ENCODE measurements at regions not wholly inside any gene's neighbourhood (a gene's known extent, or its start where the extent isn't known, plus 50 kb on each side); places are given as distances from the start of the nearest gene placed in this dataset.

DNA sequence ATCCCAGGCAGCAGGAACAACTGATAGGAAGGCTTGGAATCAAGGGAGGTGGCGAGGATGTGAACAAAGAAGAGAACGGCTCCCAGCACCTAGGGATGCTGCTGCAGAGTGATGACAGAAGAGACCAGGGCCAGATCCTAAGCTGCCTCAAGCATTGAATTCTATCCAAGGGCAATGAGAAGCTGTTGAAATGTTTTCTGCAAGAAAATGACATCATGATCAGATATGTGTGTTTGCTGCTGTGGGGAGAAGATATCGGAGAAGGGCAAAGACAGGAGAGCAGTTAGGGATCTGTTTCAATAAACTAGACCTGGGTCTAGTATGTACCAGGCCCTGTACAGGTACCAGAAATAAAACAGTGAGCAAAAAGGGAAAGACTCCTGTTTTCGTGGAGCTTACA is 194.7 kb upstream of the RAB4A start:
- peaks cover 5% of the 10 kb centered on the region for H3K4me1 Mint-ChIP-seq
- intact Hi-C loops (cut with micrococcal nuclease), result no loop called here
- no peak overlapping the region for H3K4me3 Mint-ChIP-seq
- no peak for DNase-seq
- peaks cover 4% of the 10 kb centered on the region for H3K9me3 Mint-ChIP-seq
- peaks cover 9% of the 10 kb centered on the region for H3K27me3 Mint-ChIP-seq
- no peak overlapping the region for H3K27ac Mint-ChIP-seq
- no peaks in the 10 kb centered on the region for H3K36me3 Mint-ChIP-seq (ENCODE audit: low read depth)

DNA sequence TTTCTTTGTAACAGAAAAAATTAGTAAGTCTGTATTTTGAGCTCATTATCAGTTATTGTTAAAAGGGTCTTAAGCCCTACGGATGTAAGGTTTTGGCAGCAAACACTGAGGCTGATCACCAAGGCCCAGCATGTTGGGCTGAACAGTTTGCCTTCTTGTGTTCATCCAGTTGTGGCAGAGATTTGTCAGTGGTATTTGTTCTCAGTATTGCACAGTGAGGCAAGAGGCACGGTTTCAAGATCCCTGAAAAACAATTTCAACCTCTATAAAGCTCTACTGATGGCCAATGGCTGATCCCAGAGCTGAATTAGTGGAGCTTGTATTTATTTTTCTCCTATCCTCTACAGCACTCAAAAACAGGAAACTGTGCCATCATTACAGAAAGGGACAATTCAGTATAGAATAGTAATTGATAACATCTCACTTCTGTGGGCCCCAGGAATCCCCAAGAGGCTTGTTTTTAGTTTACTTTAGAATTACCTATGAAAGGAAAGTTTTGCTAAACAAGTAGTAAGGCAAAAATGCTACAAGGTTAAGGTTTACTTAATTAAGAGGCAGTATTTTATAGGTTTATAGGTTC is 191.8 kb upstream of the RAB4A start:
- peaks cover 17% of the 10 kb centered on the region for H3K27me3 Mint-ChIP-seq

DNA sequence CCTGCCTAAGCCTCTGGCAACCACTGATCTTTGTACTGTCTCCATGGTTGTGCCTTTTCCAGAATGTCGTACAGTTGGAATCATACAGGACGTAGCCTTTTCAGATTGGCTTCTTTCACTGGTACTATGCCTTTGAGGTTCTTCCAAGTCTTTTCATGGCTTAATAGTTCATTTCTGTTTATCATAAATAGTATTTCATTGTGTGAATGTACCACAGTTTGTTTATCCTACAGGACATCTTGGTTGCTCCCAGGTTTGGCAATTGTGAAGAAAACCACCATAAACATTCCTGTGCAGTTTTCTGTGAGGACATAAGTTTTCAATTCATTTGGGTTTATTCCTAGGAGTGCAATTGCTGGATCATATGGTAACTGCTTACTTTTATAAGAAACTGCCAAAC is 190.6 kb upstream of the RAB4A start:
- H3K4me1 Mint-ChIP-seq, result peaks cover 5% of the 10 kb centered on the region
- peaks cover 24% of the 10 kb centered on the region for H3K27me3 Mint-ChIP-seq
- intact Hi-C loops (cut with micrococcal nuclease), result no loop called here
- no peaks in the 10 kb centered on the region for H3K36me3 Mint-ChIP-seq (ENCODE audit: low read depth)
- H3K27ac Mint-ChIP-seq, result no peak overlapping the region
- H3K4me3 Mint-ChIP-seq, result no peak overlapping the region
- peaks cover 23% of the 10 kb centered on the region for H3K9me3 Mint-ChIP-seq
- no peak for DNase-seq

More for the DNA sequence above, 191.8 kb upstream of the RAB4A start:
- H3K4me3 Mint-ChIP-seq, result no peak overlapping the region
- no peak overlapping the region for H3K27ac Mint-ChIP-seq
- no peak for DNase-seq
- intact Hi-C loops (cut with micrococcal nuclease), result no loop called here
- peaks cover 5% of the 10 kb centered on the region for H3K4me1 Mint-ChIP-seq
- H3K9me3 Mint-ChIP-seq, result peaks cover 23% of the 10 kb centered on the region
- H3K36me3 Mint-ChIP-seq (ENCODE audit: low read depth), result no peaks in the 10 kb centered on the region

DNA sequence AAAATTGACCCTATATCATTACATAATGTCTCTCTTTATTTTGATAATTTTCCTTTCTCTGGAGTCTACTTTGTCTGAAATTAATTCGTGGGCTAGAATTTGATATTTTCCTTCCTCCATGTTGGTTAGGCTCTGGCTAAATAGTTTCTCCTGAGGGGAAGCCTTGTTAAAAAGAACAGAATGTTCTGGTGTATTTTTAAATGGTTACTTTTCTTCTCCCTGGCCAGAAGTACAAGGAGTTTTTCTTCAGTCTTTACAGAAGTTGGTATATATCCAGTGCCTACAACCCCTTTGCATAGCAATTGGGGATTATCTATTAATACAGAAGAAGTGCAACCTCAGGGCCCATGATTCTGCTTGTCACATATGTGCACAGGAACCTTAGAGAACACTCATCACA is 185.6 kb upstream of the RAB4A start:
- Mint-ChIP-seq H3K4me3 (no peak overlapping the region), H3K27me3 (peaks cover 30% of the 10 kb centered on the region), H3K27ac (no peak overlapping the region), H3K36me3 (ENCODE audit: low read depth) (no peaks in the 10 kb centered on the region), H3K4me1 (no peaks in the 10 kb centered on the region), H3K9me3 (peaks cover 23% of the 10 kb centered on the region)
- no peak for DNase-seq
- intact Hi-C loops (cut with micrococcal nuclease), result no loop called here

GRCh38 chr1:229086091-229086490 is 184.8 kb upstream of the RAB4A start:
- no peak overlapping the region for H3K4me3 Mint-ChIP-seq
- H3K27ac Mint-ChIP-seq, result no peak overlapping the region
- intact Hi-C loops (cut with micrococcal nuclease), result no loop called here
- no peaks in the 10 kb centered on the region for H3K4me1 Mint-ChIP-seq
- DNase-seq, result no peak
- no peaks in the 10 kb centered on the region for H3K36me3 Mint-ChIP-seq (ENCODE audit: low read depth)
- peaks cover 27% of the 10 kb centered on the region for H3K27me3 Mint-ChIP-seq
- H3K9me3 Mint-ChIP-seq, result peaks cover 20% of the 10 kb centered on the region

DNA sequence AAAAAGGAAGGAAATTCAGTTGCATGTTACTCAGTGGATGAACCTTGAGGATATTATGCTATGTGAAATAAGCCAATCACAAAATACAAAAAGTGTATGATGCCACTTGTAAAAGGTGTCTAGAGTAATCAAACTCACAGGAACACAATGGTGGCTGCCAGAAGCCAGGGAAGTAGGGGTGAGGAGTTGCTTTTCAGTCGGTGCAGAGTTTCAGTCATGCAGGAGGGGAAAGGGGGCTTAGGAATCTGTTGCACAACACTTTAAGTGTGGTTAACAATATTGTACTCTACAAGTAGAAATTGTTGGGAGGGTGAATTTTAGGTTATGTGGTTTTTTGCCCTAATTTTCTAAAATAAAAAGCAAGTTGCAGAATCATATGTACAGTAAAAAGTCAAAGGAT is 184.2 kb upstream of the RAB4A start:
- Mint-ChIP-seq H3K27ac (no peak overlapping the region), H3K9me3 (peaks cover 17% of the 10 kb centered on the region), H3K4me1 (no peaks in the 10 kb centered on the region), H3K4me3 (no peak overlapping the region), H3K27me3 (peaks cover 24% of the 10 kb centered on the region), H3K36me3 (ENCODE audit: low read depth) (no peaks in the 10 kb centered on the region)
- intact Hi-C loops (cut with micrococcal nuclease), result no loop called here
- no peak for DNase-seq

DNA sequence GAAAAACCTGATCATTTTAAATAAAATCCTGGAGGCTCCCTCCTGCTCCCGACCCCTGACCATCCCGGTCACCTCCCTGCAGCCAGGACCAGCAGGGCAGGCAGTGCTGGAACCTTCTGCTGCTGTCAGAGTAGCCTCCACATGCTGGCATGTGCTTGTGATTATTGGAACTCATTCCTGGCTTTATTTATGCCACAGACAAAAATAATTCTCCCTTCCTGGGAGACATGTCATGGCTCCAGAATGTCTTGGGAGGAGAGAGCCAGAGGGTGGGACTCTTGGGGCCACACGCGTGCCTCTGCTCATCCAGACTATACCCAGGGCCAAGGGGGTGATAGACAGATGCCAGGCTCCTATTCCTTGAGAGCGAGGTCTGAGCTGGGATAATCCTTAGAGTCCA is 183.6 kb upstream of the RAB4A start:
- intact Hi-C loops (cut with micrococcal nuclease), result no loop called here
- Mint-ChIP-seq H3K4me1 (no peaks in the 10 kb centered on the region), H3K27me3 (peaks cover 22% of the 10 kb centered on the region), H3K9me3 (peaks cover 10% of the 10 kb centered on the region), H3K27ac (no peak overlapping the region), H3K4me3 (no peak overlapping the region), H3K36me3 (ENCODE audit: low read depth) (no peaks in the 10 kb centered on the region)
- DNase-seq, result no peak

DNA sequence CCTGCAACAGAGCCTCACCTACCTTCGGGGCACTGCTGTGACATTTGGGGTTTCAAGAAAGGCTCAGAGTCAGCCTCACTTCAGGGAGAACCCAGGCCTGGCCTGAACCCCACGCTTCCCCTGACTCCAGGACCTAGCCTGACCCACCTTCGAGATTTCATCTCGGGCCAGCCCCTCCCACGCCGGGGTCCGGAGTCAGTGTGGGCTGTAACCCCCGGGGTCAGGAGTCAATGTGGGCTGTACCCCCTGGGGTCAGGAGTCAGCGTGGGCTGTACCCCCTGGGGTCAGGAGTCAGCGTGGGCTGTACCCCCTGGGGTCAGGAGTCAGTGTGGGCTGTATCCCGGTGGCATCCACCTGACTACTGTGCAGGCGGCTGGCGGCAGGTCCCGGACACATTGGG is 183.0 kb upstream of the RAB4A start:
- DNase-seq, result no peak
- peaks cover 5% of the 10 kb centered on the region for H3K9me3 Mint-ChIP-seq
- no peak overlapping the region for H3K27ac Mint-ChIP-seq
- H3K4me1 Mint-ChIP-seq, result peaks cover 4% of the 10 kb centered on the region
- no peak overlapping the region for H3K4me3 Mint-ChIP-seq
- intact Hi-C loops (cut with micrococcal nuclease), result no loop called here
- peaks cover 21% of the 10 kb centered on the region for H3K27me3 Mint-ChIP-seq
- no peaks in the 10 kb centered on the region for H3K36me3 Mint-ChIP-seq (ENCODE audit: low read depth)

DNA sequence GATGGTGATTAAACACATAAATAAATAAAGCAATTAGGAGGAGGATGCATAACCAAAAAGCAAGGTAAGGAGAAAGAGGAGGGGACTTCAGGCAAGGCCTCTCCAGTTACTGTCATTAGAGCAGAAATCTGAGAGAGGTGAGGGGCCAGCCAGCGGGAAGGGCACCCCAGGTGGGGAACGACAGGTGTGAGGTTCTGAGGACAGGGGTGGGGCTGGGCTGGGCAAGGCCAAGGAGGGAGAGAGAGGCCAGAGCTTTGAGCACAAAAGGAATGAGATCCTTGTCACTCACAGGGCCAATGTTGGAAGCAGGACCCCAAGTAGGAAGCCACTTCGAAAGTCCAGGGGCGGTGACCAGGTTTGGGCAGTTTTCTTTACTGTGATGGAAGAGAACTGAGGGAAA is 182.2 kb upstream of the RAB4A start:
- DNase-seq, result no peak
- Mint-ChIP-seq H3K4me3 (no peak overlapping the region), H3K4me1 (peaks cover 6% of the 10 kb centered on the region), H3K9me3 (peaks cover 3% of the 10 kb centered on the region), H3K27ac (no peak overlapping the region), H3K36me3 (ENCODE audit: low read depth) (no peaks in the 10 kb centered on the region), H3K27me3 (peaks cover 21% of the 10 kb centered on the region)
- intact Hi-C loops (cut with micrococcal nuclease), result no loop called here

DNA sequence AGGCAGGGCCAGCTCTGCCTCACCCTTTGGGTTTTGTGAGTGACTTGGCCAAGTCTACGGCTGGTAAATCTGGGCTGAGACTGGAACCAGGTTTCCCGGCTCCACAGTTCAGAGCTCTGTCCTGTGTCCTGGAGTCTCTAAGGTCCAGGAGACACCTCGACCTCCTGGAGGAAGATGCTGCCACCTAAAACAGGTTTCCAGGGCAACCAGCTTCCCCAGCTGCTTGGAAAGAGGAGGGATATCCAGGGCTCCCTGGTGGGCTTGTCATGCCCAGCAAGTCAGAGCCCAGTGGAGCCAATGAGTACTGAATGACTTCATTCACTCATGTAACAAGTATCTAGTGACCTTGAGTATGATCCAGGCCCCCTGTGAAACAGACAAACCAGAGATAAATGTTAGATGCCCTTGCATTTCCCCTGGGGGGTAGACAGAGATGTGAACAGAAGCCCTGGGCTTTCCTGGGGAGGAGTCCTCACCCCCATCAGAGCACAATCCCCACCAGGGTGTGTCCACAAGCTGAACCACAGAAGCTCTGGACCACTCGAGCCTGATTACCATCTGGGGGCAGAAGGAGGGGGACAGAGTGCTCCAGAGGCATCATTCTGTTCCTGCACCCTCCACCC is 181.2 kb upstream of the RAB4A start:
- no peaks in the 10 kb centered on the region for H3K36me3 Mint-ChIP-seq (ENCODE audit: low read depth)
- no peak overlapping the region for H3K27ac Mint-ChIP-seq
- peaks cover 6% of the 10 kb centered on the region for H3K4me1 Mint-ChIP-seq
- no peaks in the 10 kb centered on the region for H3K9me3 Mint-ChIP-seq
- intact Hi-C loops (cut with micrococcal nuclease), result no loop called here
- H3K27me3 Mint-ChIP-seq, result peaks cover 18% of the 10 kb centered on the region
- DNase-seq, result no peak
- no peak overlapping the region for H3K4me3 Mint-ChIP-seq

GRCh38 chr1:229091721-229092136 is 179.2 kb upstream of the RAB4A start:
- intact Hi-C loops (cut with micrococcal nuclease), result no loop called here
- no peak overlapping the region for H3K4me3 Mint-ChIP-seq
- DNase-seq, result no peak
- no peak overlapping the region for H3K27ac Mint-ChIP-seq
- no peaks in the 10 kb centered on the region for H3K36me3 Mint-ChIP-seq (ENCODE audit: low read depth)
- peaks cover 6% of the 10 kb centered on the region for H3K4me1 Mint-ChIP-seq
- no peaks in the 10 kb centered on the region for H3K9me3 Mint-ChIP-seq
- H3K27me3 Mint-ChIP-seq, result peaks cover 8% of the 10 kb centered on the region

- no peak overlapping the region for H3K4me3 Mint-ChIP-seq
- H3K4me1 Mint-ChIP-seq, result peaks cover 6% of the 10 kb centered on the region
Measured at GRCh38 chr1:229092377-229093237, 178.3 kb upstream of the RAB4A start.

DNA sequence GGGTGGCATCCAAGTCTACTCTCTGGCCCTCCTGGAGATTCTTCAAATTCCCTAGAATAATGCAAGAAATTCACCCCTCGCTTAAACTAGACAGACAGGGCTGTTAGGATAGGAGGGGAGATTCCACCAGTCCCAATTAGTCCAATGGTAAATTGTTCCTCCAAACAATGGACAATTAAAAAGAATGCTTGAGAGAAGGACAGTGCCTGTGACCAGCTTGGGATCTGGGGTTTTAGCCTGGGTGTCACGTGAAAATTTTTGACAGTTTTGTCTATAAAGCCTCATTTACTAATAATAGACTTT is 177.7 kb upstream of the RAB4A start:
- no peak overlapping the region for H3K27ac Mint-ChIP-seq
- no peak overlapping the region for H3K4me3 Mint-ChIP-seq
- intact Hi-C loops (cut with micrococcal nuclease), result no loop called here
- H3K36me3 Mint-ChIP-seq (ENCODE audit: low read depth), result no peaks in the 10 kb centered on the region
- H3K4me1 Mint-ChIP-seq, result peaks cover 6% of the 10 kb centered on the region
- H3K9me3 Mint-ChIP-seq, result no peaks in the 10 kb centered on the region
- DNase-seq, result no peak
- H3K27me3 Mint-ChIP-seq, result peaks cover 8% of the 10 kb centered on the region

More at GRCh38 chr1:229092377-229093237, 178.3 kb upstream of the RAB4A start:
- no peak for DNase-seq
- H3K27ac Mint-ChIP-seq, result no peak overlapping the region
- H3K27me3 Mint-ChIP-seq, result peaks cover 8% of the 10 kb centered on the region
- H3K36me3 Mint-ChIP-seq (ENCODE audit: low read depth), result no peaks in the 10 kb centered on the region
- intact Hi-C loops (cut with micrococcal nuclease), result no loop called here
- H3K9me3 Mint-ChIP-seq, result no peaks in the 10 kb centered on the region

GRCh38 chr1:229093609-229094336 is 177.1 kb upstream of the RAB4A start:
- H3K27me3 Mint-ChIP-seq, result peaks cover 8% of the 10 kb centered on the region
- H3K4me3 Mint-ChIP-seq, result no peak overlapping the region
- no peaks in the 10 kb centered on the region for H3K36me3 Mint-ChIP-seq (ENCODE audit: low read depth)
- no peaks in the 10 kb centered on the region for H3K9me3 Mint-ChIP-seq
- H3K4me1 Mint-ChIP-seq, result peaks cover 6% of the 10 kb centered on the region
- intact Hi-C loops (cut with micrococcal nuclease), result no loop called here
- no peak for DNase-seq
- H3K27ac Mint-ChIP-seq, result no peak overlapping the region

Measured in activated CD4-positive, alpha-beta T cell treated with anti-CD3 and anti-CD28 coated beads, Interleukin-2, amount 10 ng/mL, durations not matched to agents 24 days and 14 days (primary cell).